ENCODE measurements at regions not wholly inside any gene's neighbourhood (a gene's known extent, or its start where the extent isn't known, plus 50 kb on each side); places are given as distances from the start of the nearest gene placed in this dataset.

GRCh38 chr20:47957135-47957534 lies 171.9 kb upstream of the SULF2 start:
- TF ChIP-seq CTCF (IDR thresholded peaks at IDR 0.05), result no peak
- no peak overlapping the region for H3K27ac ChIP-seq
- H3K4me3 ChIP-seq, result no peak overlapping the region
- no peak for DNase-seq (ENCODE audit: low spot score)

GRCh38 chr20:47956268-47956995 lies 171.2 kb upstream of the SULF2 start:
- no peak for TF ChIP-seq CTCF (IDR thresholded peaks at IDR 0.05)
- no peak for DNase-seq (ENCODE audit: low spot score)
- no peak overlapping the region for H3K27ac ChIP-seq
- H3K4me3 ChIP-seq, result no peak overlapping the region

- Histone ChIP-seq H3K27ac (no peak overlapping the region), H3K4me3 (no peak overlapping the region)
- DNase-seq (ENCODE audit: low spot score), result no peak
- no peak for TF ChIP-seq CTCF (IDR thresholded peaks at IDR 0.05)
Measured at GRCh38 chr20:47953471-47953870, 168.2 kb upstream of the SULF2 start.

GRCh38 chr20:47952023-47952564 lies 166.8 kb upstream of the SULF2 start:
- no peak overlapping the region for H3K4me3 ChIP-seq
- no peak for DNase-seq (ENCODE audit: low spot score)
- no peak for TF ChIP-seq CTCF (IDR thresholded peaks at IDR 0.05)
- no peak overlapping the region for H3K27ac ChIP-seq

- no peak for DNase-seq (ENCODE audit: low spot score)
- H3K4me3 ChIP-seq, result no peak overlapping the region
- no peak overlapping the region for H3K27ac ChIP-seq
- no peak for TF ChIP-seq CTCF (IDR thresholded peaks at IDR 0.05)
Measured at GRCh38 chr20:47951521-47951971, 166.3 kb upstream of the SULF2 start.

GRCh38 chr20:47950913-47951283 lies 165.6 kb upstream of the SULF2 start:
- DNase-seq (ENCODE audit: low spot score), result no peak
- no peak overlapping the region for H3K4me3 ChIP-seq
- no peak for TF ChIP-seq CTCF (IDR thresholded peaks at IDR 0.05)

More at GRCh38 chr20:47950913-47951283, 165.6 kb upstream of the SULF2 start:
- no peak overlapping the region for H3K27ac ChIP-seq
